ENCODE measurements at regions not wholly inside any gene's neighbourhood (a gene's known extent, or its start where the extent isn't known, plus 50 kb on each side); places are given as distances from the start of the nearest gene placed in this dataset.
"Not testable (repeated sequence)": the region's sequence is repeated elsewhere in the genome, so short reads cannot be mapped to it uniquely, and the experiment has no call there.

DNA sequence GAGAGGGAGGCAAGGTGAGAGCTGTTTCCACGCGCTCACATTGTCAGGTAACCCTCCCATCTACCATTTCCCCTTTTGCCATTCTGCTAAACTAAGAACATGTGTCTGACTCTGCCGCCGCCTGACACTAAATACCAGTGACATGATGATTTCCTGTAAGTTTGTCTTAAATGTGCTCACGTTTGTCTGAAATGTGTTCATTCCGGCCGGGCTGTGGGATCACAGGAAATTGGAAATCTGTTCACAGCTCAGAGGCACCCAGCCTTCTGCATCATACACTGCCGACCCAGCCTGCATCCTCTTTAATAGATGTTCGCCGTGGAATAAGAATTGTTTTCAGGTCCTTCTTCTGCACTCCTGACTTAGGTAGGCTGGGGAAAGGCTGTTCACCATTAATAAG, 336.2 kb upstream of the PPARGC1A start:
- DNase-seq: peak in 23 of 42 donors; percentile 2 to 61 (median 24)
- intact Hi-C loops (cut with DNase I): no loop called here

DNA sequence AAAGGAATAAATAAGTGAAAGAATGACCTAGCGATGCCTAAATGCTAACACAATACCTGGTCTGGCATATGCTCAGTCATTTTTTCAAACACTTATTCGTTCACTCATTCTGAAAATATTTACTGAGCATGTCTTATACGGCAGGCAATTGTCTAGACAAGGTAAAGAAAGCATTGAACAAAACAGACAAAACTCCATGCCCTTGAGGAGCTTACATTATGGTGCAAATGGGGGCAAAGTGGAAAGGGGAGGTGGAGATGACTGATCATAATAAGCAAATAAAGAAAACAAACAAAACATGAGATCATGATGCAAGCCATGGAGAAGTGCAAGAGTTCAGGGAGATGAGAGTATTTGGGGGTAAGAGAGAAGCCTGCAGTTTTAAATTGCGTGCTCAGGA, 334.6 kb upstream of the PPARGC1A start:
- DNase-seq: no peak
- intact Hi-C loops (cut with DNase I): no loop called here

- intact Hi-C loops (cut with DNase I): no loop called here
- no peak for DNase-seq
Observed at GRCh38 chr4:24219209-24219608, 329.4 kb upstream of the PPARGC1A start.

DNA sequence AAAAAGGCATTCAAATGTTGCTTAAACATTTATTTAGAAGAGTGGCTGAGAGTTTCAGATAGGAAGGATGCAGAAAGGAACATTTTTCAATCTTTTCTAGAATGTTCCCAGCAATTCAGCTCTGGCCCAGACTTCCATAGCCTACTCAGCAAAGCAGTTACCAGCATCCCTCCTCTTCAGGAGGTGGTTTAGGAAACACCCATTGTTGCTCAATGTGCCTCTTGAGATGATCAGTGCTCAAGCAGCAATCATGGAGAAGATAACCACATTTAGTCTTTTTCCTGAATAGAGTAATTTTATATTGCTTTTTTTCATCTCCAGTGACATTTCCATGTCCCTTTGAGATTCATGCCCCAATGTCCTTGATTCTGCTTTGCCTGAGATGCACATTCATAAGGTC, 328.7 kb upstream of the PPARGC1A start:
- intact Hi-C loops (cut with DNase I): no loop called here
- DNase-seq: no peak

GRCh38 chr4:24214796-24215195, 324.9 kb upstream of the PPARGC1A start:
- DNase-seq: no peak
- intact Hi-C loops (cut with DNase I): no loop called here

- DNase-seq: no peak
- intact Hi-C loops (cut with DNase I): no loop called here
Observed at GRCh38 chr4:24213961-24214360, 324.1 kb upstream of the PPARGC1A start.

DNA sequence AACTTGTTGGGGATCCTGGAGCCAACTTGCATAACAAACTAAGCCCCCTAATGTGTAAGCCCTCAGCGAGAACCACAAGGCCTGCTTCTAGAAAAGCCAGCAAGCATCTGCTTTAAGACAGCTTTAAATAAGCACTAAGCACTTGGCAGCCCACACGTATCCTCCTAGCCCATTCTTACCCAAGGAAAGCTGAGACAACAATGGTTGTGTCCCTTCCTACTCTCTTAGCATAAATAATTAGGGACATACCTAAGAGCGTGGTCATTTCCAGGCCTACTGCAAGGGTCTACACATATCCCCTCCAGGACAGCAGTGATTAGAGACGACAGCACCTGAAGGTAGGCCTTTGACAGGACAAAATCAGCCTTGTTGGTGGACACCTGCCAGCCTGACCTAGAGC, 322.8 kb upstream of the PPARGC1A start:
- DNase-seq: no peak
- intact Hi-C loops (cut with DNase I): no loop called here

- no peak for DNase-seq
Observed at GRCh38 chr4:24211856-24212255, 322.0 kb upstream of the PPARGC1A start.

DNA sequence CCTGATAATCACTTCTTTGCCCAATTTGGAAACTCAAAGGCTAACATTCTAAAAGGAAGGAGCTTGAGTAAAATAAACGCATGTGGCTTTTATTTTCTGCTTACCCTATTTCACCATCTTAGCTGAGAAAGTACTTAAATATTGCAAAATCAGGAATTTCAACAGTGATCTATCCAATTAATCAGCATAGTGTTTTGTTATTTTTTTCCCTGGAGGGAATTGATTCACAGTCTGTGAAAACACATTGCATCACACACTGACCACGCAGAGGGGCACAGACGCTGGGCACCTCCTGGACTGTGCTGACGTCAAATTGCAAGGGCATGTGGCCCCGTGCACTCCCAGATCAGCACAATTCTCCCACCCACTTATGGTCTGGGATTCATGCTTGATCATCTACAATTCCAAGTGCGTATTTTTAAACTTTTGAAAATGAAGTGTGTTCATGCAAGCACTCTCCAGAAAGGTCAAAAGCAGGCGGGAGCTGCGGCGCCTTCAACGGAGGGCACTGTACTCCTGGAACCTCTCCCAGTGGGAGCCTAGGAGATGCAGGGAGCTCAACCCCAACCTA, 320.6 kb upstream of the PPARGC1A start:
- intact Hi-C loops (cut with DNase I): no loop called here
- DNase-seq: peak in 3 of 42 donors; percentile 9 to 43 (median 26)

More at GRCh38 chr4:24211856-24212255, 322.0 kb upstream of the PPARGC1A start:
- intact Hi-C loops (cut with DNase I): no loop called here

GRCh38 chr4:24209906-24210305, 320.1 kb upstream of the PPARGC1A start:
- DNase-seq: no peak
- intact Hi-C loops (cut with DNase I): no loop called here

DNA sequence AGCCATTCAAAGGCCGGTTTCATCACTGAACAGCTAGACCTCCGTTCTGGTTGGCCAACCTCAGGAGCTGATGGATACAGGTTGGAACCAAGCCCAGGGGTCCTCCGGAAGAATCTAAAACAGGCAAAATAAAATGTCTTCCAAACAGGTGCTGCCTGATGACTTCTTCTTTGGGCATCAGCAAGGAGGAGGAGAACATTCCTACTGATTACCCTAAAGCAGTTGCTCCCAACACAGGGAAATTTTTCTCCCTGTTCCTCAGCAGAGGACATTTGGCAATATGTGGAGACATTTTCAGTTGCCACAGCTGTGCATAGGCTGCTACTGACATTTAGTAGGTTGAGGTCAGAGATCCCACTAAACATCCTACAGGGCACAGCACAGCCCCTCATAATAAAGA, 319.3 kb upstream of the PPARGC1A start:
- DNase-seq: no peak
- intact Hi-C loops (cut with DNase I): no loop called here

DNA sequence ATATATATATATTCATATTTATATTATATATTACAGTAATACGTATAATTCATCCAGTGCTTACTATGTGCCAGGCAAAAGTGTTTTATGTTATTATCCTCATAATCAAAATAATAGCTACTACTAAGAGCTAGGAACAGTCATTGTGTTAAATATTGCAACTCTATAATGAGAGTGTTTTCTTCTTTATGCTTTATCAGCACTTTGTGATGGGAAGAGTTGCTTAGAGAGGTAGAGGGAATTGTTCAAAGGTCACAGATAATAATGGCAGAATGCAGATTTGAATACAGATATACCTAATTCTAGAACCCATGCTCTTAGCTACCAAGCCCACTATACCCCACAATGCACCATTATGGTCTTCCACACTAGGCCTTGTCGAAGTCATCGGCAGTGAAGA, 318.8 kb upstream of the PPARGC1A start:
- no peak for DNase-seq
- intact Hi-C loops (cut with DNase I): no loop called here

DNA sequence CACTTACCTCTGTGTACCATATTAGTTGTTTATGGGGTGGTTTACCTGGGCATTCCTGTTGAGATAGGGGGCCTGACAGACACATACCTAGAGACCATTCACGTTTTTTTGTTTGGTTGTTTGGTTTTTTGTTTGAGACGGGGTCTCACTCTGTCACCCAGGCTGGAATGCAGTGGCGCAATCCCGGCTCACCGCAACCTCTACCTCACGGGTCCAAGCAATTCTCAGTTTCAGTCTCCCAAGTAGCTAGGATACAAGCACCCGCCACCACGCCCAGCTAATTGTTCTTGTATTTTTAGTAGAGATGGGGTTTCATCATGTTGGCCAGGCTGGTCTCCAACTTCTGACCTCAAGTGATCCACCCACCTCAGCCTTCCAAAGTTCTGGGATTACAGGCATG, 314.9 kb upstream of the PPARGC1A start:
- intact Hi-C loops (cut with DNase I): not testable (repeated sequence)

DNA sequence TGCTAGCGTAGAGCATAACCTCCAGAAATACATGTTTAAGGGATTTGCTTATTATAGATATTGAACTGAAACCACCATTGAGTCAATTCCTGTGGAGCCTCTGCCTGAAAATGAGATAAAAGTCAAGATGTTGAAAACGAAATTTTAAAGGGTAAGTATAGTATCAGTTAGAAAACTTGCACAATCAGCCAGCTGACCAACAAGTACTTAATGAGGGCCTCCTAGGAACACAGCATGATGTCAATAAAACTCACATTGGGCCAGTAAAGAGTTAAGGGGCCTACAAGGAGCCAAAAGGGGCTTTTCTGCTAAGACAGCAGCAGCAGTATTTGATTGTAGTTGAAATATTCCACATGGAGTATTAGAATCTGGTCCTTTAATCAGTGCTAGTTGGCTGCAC, 314.1 kb upstream of the PPARGC1A start:
- intact Hi-C loops (cut with DNase I): no loop called here
- DNase-seq: no peak

More for the DNA sequence above, 314.9 kb upstream of the PPARGC1A start:
- DNase-seq: not testable (repeated sequence)

DNA sequence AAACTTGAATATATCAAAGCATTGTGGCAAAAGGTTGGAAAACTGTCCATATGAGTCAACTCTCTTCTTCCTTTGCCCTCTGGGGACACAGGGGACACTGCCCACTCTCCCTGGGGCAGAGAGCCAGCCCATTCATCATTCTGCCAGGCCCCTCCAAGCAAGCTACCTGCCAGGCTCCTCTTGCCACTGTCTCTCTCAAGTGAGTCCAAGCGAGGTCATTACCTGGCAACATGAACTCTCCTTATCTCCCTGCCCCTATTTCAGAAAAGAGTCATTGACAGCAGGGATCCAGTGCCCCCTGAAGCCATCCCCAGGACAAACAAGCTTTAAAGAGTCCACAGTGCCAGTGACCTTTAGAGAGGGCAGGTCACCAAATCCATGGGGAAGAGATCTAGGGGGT, 312.7 kb upstream of the PPARGC1A start:
- intact Hi-C loops (cut with DNase I): no loop called here
- no peak for DNase-seq

DNA sequence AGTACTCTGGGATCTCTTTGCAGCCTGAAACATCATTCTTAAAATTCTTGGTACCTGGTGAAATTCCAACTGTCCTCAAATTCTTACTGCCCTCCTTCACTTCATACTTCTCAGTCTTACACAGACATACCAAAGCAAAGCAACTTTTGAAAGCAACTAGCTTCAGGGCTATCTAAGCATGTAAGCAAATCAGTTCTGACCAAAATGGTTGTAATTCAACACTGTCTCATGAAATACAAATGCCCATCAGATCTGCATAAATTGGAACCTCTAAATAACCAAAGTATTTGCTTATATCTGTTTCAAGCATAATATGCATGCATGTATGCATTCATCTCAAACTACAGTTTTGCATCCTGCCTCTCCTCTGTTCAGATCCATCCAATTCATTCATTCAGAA, 308.1 kb upstream of the PPARGC1A start:
- no peak for DNase-seq
- intact Hi-C loops (cut with DNase I): no loop called here

DNA sequence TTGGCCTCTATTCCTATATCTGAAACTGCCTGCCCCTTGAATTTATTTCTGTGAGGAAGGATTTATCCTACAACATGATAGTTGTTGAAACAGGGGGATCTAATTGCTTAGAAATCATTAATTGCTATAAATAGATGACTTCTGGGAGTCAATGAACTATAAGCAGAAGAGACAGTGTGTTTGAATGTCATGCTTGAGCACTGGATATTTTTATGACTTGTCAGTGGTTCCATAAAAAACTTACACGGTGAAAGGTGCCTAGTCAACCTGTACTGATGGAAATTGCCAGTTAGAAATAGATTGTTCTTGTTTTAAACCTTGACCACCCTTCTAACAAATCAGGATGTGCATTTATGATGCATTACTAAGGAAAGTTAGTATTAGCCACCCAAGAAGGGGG, 306.9 kb upstream of the PPARGC1A start:
- no peak for DNase-seq
- intact Hi-C loops (cut with DNase I): no loop called here

GRCh38 chr4:24195991-24196736, 306.3 kb upstream of the PPARGC1A start:
- peak in 7 of 42 donors; percentile 6 to 43 (median 17) for DNase-seq
- intact Hi-C loops (cut with DNase I): no loop called here

GRCh38 chr4:24192018-24192641, 302.3 kb upstream of the PPARGC1A start:
- no peak for DNase-seq
- intact Hi-C loops (cut with DNase I): no loop called here
